T47D (cell line): ENCODE measurements at regions not wholly inside any gene's neighbourhood (a gene's known extent, or its start where the extent isn't known, plus 50 kb on each side); places are given as distances from the start of the nearest gene placed in this dataset.

ENCODE experiments used
- DNase-seq, 2 experiments: peaks; one replicate each; pipeline versions ENCODE4 v3.0.0 to v3.0.0-alpha.2; 2011 to 2012; ENCODE audit warnings: low read depth in 1 of 2, low spot score in 1 of 2
- JUND ChIP-seq: IDR thresholded peaks from 2 replicates; pipeline ENCODE4 v1.6.1; 2012; ENCODE audit warnings: low read depth
- in situ Hi-C: cut with HindIII; loops from 2 replicates; pipeline ENCODE4 v1.10.0; 2016; ENCODE audit warnings: low sequenced_read_pairs, low pct_unique_long_range_greater_than_20kb

DNA sequence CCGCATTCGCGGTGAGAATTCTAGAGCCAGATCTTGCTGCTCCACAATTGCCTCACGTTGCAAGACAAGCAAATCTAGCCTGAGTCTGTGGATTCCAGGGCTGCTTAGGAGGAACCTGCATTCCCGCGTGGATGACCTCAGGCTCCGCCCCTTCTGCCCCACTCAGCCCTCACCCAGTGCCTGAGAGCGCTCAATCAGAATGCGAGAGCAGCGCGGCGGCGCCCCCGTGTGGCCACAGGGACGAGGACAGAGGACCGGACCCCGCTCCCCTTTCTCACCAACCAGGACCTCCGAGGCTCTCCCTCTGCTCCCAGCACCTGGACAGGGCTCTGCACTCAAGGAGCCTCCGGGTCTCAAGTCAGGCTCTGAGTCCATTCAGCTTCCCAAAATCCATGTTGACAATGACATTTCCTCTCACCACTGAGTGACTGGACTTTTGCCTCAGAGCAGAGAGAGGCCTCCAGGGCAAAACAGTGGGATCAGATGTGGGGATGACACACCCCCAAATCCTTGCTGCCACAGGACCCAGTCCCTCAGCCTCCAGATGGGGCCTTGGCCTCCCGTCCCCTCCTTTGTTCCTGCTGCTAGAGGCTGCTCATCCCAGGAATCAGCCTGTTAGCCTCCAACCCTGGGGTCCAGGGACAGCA is 52.0 kb downstream of the RPP21 start:
- no peak for TF ChIP-seq JUND
- DNase-seq, result peak; percentile 69 to 82
- in situ Hi-C loops, result no loop called here

DNA sequence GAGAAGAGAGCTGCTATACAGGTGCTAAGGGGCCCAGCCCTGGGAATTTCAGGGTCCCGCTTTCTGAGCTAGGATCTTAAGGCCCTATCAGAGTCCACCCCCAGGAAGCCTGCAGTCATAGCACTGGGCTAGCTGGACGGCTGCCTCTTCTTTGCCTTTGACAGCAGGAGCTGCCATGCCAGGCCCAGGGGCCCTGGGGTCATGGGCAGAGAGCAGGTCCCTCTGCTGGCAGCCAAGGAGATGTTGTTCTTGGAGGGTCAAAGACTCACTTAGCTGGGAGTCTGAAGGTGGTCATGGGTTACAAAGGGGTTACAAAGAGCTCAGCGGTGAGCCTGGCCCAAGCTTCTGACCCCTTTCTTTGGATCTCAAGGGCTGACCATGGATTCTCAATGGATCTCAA is 52.7 kb downstream of the RPP21 start:
- in situ Hi-C loops, result no loop called here
- no peak for TF ChIP-seq JUND
- peak in 1 of 2 experiments; percentile 5 for DNase-seq

DNA sequence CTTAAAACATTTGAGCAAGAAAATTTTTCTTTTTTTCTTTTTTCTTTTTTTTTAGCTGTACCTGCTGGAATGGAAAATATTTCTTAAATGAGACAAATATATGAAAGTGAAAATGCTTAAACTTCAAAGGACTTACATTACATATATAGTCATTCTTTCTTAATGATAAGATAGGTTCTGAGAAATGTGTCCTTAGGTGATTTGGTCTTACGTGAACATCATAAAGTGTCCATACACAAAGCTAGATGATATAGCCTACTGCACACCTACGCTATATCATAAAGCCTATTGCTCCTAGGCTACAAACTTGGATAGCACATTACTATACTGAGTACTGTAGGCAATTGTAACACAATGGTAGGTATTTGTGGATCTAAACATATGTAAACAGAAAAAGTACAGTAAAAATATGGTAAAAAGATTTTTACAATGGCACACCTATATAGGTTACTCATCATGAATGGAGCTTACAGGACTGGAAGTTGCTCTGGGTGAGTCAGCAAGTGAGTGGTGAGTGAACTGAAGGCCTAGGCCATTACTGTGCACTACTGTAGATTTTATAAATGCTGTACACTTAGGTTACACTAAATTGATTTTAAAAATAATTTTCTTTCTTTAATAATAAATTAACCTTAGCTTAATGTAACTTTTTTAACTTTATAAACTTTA is 54.6 kb downstream of the RPP21 start:
- in situ Hi-C loops, result no loop called here
- no peak for TF ChIP-seq JUND
- DNase-seq, result no peak

DNA sequence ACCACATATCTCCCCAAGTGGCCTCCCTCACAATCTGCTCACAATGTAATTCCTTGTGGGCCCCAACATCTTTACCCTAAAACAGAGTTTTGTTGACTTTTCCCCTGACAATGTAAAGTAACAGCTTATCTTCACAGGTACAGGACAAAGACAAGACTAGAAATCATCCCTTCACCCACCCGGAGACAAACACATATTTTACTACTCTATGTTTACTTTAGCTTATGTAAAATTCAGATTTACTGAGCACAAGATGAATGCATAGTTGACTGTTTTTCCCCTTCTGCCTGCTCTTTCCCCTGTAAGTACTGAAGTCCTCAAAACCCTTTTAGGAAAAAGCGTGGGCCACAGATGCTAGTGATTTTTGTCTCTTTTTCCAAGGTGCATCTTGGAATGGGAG is 61.0 kb downstream of the RPP21 start:
- TF ChIP-seq JUND, result no peak
- no peak for DNase-seq
- in situ Hi-C loops, result no loop called here

DNA sequence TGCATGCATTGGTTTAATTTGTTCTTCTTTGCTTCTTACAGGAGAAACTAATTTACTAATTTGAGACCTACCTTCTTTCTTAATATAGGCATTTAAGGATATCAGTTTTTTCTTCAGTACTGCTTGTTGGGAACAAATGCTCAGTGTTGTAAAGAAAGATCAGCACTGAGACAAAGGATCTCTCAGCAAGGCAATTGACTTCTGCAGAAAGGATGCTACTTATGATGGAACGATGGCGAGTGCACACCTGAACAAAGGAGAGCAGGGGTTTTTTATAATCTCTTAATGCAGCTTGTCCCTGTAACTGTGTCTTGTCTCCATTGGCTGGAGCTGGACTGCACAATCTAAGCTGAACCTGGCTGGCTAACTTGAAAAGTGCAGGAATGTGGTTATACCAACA is 64.2 kb downstream of the RPP21 start:
- in situ Hi-C loops, result no loop called here
- DNase-seq, result no peak
- no peak for TF ChIP-seq JUND

DNA sequence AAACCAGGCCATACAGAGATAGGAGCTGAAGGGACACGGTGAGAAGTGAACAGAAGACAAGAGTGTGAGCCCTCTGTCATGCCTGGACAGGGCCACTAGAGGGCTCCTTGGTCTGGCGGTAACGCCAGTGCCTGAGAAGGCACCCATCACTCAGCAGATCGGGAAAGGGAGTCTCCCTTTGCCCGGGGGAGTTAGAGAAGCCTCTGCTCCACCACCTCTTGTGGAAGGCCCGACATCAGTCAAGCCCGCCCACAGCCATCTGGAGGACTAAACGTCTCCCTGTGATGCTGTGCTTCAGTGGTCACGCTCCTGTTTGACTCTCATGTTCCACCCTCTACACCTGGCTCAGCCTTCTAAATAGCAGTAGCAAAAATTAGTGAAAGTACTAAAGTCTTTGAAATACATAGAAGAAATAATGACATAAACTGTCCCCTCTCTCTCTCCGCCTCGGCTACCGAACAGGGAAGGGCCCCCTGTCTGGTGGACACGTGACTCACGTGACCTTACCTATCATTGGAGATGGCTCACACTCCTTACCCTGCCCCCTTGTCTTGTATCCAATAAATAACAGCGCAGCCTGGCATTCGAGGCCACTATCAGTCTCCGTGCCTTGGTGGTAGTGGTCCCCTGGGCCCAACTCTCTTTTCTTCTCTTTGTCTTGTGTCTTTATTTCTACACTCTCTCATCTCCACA is 66.7 kb downstream of the RPP21 start:
- DNase-seq, result peak in 1 of 2 experiments; percentile 69

DNA sequence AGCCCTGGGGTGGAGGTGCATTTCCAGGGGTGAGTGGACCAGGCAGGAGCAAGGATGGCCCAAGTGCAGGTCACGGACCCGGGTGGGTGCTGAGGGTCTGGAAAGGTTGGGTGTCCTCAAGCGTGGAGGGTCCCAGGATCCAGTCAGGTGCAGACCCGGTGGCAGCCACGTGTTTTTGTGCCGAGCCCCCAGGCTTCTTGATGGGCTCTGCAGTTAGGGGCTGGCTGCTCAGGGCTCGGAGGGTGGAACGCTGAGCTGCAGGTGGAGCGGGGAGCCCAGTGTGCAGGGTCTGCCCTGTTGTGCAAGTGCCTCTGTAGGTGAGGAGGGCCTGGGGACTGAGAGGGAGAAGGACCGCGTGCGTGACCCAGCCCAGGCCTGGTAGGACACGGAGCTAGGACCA is 70.9 kb upstream of the HLA-E start:
- TF ChIP-seq JUND, result no peak
- DNase-seq, result no peak
- in situ Hi-C loops, result no loop called here

More for the DNA sequence above, 66.7 kb downstream of the RPP21 start:
- no peak for TF ChIP-seq JUND
- in situ Hi-C loops, result no loop called here

DNA sequence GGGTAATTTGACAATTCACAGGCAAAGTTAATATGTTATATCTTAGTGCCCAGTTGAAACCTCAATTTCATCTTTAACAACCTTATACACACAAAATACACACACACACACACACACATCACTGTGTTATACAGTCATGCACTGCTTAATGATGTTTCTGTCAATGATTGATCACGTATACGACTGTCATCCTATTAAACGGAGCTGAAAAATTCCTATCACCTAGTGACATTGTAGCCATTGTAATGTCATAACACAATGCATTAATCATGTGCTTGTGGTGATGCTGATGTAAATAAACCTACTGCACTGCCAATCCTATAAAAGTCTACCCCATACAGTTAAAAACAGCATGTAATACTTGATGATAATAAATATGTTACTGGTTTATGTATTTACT is 64.8 kb upstream of the HLA-E start:
- in situ Hi-C loops, result no loop called here
- no peak for TF ChIP-seq JUND
- DNase-seq, result no peak
